HT-29 (cell line): ENCODE measurements at regions not wholly inside any gene's neighbourhood (a gene's known extent, or its start where the extent isn't known, plus 50 kb on each side); places are given as distances from the start of the nearest gene placed in this dataset.
"Not testable (repeated sequence)": the region's sequence is repeated elsewhere in the genome, so short reads cannot be mapped to it uniquely, and the experiment has no call there.

Experiments
- DNase-seq: peaks from one replicate; pipeline ENCODE4 v3.0.0-alpha.2; 2015; ENCODE audit warnings: low spot score

DNA sequence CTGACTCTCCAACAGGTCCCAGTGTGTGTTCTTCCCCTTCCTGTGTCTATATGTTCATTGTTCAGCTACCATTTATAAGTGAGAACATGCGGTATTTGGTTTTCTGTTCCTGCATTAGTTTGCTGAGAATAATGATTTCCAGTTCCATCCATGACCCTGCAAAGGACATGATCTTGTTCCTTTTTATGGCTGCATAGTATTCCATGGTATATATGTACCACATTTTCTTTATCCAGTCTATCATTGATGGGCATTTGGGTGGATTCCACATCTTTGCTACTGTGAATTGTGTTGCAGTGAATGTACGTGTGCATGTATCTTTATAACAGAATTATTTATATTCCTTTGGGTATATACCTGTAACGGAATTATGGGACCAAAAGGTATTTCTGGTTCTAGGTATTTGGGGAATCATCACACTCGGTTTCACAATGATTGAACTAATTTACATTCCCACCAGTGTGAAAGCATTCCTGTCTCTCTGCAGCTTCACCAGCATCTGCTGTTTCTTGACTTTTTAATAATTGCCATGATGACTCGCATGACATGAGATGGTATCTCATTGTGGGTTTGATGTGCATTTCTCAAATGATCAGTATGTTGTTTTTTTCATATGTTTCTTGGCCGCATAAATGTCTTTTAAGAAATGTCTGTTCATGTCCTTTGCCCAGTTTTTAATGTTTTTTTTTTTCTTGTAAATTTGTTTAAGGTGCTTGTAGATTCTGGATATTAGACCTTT lies 60.2 kb downstream of the LSMEM1 start:
- no peak for DNase-seq

DNA sequence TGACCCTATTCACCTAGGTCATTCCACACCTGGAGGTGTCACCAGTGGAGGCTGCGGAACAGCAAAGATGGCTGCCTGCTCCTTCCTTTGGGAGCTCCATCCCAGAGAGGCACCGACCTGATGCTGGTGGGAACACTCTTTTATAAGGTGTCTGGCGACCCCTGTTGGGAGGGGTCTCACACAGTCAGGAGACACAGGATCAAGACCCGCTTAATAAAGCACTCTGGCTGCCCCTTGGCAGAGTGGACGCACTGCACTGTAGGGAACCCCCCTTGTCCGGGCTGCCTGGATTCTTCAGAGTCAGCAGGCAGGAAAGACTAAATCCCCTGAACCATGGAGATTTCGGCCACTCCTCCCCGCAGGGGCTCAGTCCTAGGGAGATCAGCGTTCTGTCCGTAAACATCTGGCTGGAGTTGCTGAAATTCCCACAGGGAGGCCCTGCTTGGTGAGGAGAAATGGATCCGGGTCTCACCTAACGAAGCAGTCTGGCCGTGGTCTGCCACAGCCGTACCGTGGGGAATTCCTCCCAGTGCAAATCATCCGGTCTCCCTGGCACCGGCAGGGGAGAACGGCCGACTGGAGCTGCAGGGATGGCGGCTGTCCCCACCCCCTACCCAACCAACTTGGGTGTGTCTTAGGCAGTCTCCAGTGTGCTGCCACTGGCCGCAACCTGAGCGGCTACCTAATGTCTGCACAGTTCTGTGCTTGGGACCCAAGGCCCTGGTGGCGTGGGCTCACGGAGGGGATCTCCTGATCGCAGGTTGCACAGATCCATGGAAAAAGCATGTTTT lies 66.1 kb downstream of the LSMEM1 start:
- DNase-seq: no peak

- DNase-seq: no peak
Measured at GRCh38 chr7:112547916-112548315, 67.1 kb downstream of the LSMEM1 start.

DNA sequence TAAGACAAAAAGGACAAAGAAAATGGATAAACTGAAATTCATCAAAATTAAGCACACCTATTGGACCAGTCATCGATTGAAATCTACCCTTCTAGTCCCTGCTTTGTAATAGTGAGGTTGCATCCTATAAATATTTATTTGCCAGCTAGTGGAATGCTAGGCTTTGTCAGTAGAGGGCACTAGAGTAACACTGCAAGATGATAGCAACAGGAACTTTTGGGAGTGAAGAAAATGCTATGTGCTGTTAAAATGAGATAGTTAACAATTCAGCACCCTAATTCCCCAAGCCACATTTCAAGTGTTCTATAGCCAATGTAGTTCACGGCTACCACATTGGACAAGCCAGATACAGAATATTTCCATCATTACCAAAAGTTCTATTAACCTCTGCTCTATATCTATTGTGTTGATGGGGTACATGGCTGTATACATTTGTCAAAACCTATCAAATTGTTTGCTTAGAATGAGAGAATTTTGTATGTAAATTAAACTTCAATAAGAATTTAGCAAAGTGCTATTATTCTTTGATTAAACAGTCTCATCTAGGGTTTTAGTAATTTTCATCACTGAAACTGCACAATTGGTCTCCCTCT lies 69.8 kb downstream of the LSMEM1 start:
- DNase-seq: peak; percentile 96

DNA sequence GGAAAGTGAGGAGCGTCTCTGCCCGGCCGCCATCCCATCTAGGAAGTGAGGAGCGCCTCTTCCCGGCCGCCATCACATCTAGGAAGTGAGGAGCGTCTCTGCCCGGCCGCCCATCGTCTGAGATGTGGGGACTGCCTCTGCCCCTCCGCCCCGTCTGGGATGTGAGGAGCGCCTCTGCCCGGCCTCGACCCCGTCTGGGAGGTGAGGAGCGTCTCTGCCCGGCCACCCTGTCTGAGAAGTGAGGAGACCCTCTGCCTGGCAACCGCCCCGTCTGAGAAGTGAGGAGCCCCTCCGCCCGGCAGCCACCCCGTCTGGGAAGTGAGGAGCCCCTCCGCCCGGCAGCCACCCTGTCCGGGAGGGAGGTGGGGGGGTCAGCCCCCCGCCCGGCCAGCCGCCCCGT lies 70.7 kb downstream of the LSMEM1 start:
- DNase-seq: not testable (repeated sequence)

GRCh38 chr7:112554591-112554990 lies 73.8 kb downstream of the LSMEM1 start:
- DNase-seq: no peak

- DNase-seq: peak; percentile 43
Measured at GRCh38 chr7:112556633-112557032, 75.8 kb downstream of the LSMEM1 start.

DNA sequence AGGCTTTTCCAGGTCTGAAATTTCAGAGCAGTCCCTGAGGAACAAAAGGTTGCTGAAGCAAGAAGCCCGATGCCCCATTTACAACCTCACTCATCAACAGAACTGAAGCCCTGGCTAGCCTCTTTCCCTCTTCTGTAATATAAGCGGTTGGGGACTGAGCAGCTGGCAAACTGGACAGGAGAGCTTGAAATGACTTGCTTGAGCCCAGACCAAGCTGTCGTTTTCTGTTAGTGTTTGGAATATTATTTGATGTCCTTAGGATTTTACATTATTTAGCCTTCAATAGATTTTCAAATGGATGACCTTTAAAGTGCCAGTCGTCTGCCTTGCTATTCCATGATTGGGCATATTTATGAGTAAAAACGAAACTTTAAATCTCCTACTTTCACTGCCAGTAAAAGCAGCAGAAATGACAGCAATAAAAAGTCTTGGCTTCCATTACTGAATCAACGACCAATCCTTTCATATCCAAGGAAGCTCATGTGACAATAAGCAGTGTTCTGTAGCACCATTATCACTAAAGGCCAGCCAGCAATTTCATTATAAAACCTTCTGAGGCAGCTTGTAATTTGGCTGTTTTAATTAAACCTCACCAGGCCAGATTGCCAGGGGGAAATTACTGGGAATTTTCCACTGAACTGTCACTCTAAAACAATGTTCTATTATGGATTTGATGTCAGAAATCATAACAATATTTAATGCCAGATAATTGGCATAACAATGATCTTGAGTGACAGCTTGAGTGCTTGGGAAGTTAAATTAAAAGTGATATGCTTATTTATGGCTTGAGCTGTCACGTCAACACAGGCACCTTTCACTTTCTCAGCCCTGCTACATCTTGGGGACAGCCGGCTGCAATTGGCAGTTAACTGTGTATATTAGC lies 85.9 kb downstream of the LSMEM1 start:
- DNase-seq: no peak

DNA sequence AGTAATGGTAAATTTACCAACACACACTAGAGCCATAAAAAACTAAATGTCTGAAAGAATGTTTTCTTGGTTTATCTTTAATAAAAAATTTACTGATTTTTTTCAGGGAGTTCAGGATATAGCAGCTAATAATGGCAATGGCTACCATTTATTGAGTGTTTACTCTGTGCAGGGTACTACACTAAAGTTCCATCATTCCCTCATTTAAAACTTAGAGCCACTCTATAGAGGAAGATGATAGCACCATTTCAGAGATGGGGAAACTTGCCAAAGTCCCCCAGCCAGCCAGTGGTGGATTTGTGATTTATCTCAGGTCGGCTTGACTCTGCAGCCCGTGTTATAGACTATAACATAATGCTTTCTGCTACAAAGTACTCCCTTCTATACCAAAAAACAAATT lies 86.6 kb downstream of the LSMEM1 start:
- no peak for DNase-seq

- DNase-seq: peak; percentile 94
Measured at GRCh38 chr7:112571852-112572607, 91.2 kb downstream of the LSMEM1 start.

DNA sequence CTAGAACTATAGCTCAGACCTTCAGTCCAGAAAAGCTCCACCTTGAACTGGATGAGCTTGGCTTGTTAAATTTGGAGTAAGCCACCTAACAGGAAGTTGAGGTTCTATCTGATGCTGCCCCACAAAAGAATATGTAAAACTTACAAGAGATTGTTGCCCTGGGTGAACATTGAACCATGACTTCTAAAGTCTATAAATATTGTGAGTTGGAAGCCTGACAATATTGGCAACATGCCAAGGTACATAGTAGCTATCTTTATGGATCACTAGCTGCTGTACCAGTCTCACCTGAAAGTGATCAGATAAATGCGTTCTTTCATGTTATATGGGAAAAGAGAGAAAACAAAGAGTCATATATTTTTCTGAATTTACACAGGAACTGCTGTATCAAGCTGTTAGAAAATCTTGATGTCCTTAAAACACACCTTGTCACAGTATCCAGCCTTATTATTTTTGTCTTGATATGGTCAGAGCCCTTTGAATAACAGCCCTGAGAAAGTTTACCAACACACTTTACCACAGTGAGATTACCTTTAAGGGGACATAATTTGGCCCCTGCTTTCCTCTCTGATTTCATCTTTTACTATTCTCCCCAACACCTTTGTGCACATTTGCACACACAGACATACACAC lies 92.0 kb downstream of the LSMEM1 start:
- peak; percentile 100 for DNase-seq

GRCh38 chr7:112573302-112574039 lies 92.7 kb downstream of the LSMEM1 start:
- DNase-seq: peak; percentile 89

DNA sequence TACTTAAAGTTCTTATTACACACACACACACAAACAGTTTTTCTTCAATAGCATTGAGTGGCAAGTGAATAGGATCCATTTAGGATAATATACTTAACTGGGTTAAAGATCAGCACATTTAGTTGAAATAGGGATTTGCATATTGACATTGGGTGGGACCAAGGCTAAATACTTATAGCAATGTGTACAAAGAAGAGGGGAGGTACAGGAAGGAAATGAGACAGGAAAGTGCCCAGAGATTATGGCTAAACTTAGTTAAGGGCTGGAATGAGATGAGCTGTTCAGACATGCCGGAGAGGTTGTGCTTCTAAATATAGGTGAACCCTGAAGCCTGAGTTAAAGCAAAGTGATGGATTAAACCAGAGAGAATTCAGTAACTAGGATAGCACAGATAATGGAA lies 95.1 kb downstream of the LSMEM1 start:
- peak; percentile 67 for DNase-seq

DNA sequence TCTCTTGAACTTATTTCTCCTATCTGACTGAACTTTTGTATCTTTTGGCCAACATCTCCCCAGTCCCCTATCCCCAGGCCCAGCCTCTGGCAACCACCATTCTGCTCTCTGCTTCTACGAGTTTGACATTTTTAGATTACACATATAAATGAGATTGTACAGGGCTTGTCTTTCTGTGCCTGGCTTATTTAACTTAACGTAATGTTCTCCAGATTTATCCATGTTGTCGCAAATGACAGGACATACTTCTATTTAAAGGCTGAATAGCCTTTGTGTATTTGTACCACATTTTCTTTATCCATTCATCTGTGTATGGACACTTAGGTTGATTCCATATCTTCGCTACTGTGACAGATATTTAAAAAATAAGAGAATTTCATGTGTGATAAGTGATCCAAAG lies 98.6 kb downstream of the LSMEM1 start:
- no peak for DNase-seq

GRCh38 chr7:112580717-112581435 lies 100.1 kb downstream of the LSMEM1 start:
- DNase-seq: peak; percentile 66

DNA sequence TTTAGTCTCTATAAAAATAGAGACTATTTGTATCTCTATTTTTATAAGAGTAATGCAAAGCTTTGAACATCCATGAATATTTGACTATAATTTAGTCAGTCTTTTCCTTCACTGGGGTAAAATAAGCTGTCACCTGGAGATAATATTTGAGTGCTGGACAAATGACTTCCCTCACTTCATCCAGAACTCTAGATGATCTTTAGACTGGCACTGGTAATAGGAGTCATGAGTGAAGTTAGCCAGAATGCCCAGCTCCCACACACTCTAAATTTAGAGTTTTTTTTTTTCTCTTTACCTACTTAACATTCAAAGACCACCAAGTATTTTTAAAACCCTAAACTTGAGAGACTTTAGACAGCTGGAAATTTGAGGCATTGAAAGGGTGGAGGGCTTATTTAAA lies 100.7 kb downstream of the LSMEM1 start:
- peak; percentile 54 for DNase-seq

- no peak for DNase-seq
Measured at GRCh38 chr7:112584290-112584689, 103.5 kb downstream of the LSMEM1 start.

GRCh38 chr7:112587504-112587903 lies 106.7 kb downstream of the LSMEM1 start:
- DNase-seq: no peak
